K562 (cell line): ENCODE measurements at regions not wholly inside any gene's neighbourhood (a gene's known extent, or its start where the extent isn't known, plus 50 kb on each side); places are given as distances from the start of the nearest gene placed in this dataset.

ENCODE experiments used
- FOXA1 ChIP-seq: fragments of 450-650 bp; IDR thresholded peaks from 2 replicates; pipeline ENCODE4 v1.6.1; 2016; ENCODE audit warnings: mild to moderate bottlenecking, borderline replicate concordance
- FOXK1 ChIP-seq: sonication (generic); formaldehyde crosslinking; IDR thresholded peaks from 2 replicates; pipeline ENCODE4 v1.8.0; 2022; ENCODE audit warnings: missing genetic modification reagents, mild to moderate bottlenecking, borderline replicate concordance
- GABPB1 ChIP-seq: sonication (generic); formaldehyde crosslinking; IDR thresholded peaks from 2 replicates; pipeline ENCODE4 v1.8.0; 2022; ENCODE audit warnings: mild to moderate bottlenecking, missing genetic modification reagents
- NCOA6 ChIP-seq: fragments of 450-650 bp; IDR thresholded peaks from 2 replicates; pipeline ENCODE4 v1.6.1; 2017; ENCODE audit warnings: mild to moderate bottlenecking
- ZNF324 ChIP-seq: fragments of 250-450 bp; sonication (Bioruptor Pico); IDR thresholded peaks from 2 replicates; pipeline ENCODE4 v1.4.0; 2020; ENCODE audit warnings: mild to moderate bottlenecking
- ZNF644 ChIP-seq: fragments of 200-800 bp; sonication (Bioruptor generic); IDR thresholded peaks from 2 replicates; pipeline ENCODE4 v1.6.1; 2016; ENCODE audit warnings: low read depth, missing genetic modification characterization, missing compliant biosample characterization
- TF ChIP-seq, protein P1 (sequence below): IDR thresholded peaks from 2 replicates; pipeline ENCODE4 v1.6.1; 2014; ENCODE audit warnings: antibody characterized with exemption
- TF ChIP-seq, protein P2 (sequence below): fragments of 450-650 bp; IDR thresholded peaks from 2 replicates; pipeline ENCODE4 v1.6.1; 2017; ENCODE audit warnings: antibody characterized with exemption, mild to moderate bottlenecking
- TF ChIP-seq, protein P3 (sequence below): fragments of 450-650 bp; IDR thresholded peaks from 2 replicates; pipeline ENCODE4 v1.6.1; 2018; ENCODE audit warnings: mild to moderate bottlenecking, low read depth; ENCODE audit not compliant: partially characterized antibody

DNA sequence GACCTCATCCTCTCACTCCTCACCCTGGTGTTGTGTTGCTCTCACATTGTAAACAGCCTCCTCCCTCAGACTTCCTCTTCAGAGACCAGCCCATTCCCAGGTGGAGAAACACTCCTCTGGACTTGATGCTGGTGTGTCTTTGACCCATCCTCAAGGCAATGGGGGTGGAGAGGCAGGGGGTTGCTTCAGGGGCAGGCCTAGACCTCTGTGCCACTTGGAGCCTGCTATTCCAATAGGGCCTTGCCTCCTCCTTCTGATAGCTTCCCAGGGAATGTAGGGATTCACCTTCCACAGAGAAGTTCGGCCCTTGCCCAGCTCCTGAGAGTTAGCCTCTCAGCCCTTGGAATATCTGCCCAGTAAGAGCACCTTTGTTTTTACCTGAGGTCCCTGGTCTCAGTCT, 606.6 kb upstream of the CADM1 start:
- TF ChIP-seq ZNF324 (no peak), GABPB1 (CRISPR knock-in tag) (no peak), FOXK1 (CRISPR knock-in tag) (no peak), ZNF644 (tag) (no peak), NCOA6 (no peak), FOXA1 (no peak)
- TF ChIP-seq, protein P1, sequence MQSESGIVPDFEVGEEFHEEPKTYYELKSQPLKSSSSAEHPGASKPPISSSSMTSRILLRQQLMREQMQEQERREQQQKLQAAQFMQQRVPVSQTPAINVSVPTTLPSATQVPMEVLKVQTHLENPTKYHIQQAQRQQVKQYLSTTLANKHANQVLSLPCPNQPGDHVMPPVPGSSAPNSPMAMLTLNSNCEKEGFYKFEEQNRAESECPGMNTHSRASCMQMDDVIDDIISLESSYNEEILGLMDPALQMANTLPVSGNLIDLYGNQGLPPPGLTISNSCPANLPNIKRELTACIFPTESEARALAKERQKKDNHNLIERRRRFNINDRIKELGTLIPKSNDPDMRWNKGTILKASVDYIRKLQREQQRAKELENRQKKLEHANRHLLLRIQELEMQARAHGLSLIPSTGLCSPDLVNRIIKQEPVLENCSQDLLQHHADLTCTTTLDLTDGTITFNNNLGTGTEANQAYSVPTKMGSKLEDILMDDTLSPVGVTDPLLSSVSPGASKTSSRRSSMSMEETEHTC, result no peak
- TF ChIP-seq, protein P2, sequence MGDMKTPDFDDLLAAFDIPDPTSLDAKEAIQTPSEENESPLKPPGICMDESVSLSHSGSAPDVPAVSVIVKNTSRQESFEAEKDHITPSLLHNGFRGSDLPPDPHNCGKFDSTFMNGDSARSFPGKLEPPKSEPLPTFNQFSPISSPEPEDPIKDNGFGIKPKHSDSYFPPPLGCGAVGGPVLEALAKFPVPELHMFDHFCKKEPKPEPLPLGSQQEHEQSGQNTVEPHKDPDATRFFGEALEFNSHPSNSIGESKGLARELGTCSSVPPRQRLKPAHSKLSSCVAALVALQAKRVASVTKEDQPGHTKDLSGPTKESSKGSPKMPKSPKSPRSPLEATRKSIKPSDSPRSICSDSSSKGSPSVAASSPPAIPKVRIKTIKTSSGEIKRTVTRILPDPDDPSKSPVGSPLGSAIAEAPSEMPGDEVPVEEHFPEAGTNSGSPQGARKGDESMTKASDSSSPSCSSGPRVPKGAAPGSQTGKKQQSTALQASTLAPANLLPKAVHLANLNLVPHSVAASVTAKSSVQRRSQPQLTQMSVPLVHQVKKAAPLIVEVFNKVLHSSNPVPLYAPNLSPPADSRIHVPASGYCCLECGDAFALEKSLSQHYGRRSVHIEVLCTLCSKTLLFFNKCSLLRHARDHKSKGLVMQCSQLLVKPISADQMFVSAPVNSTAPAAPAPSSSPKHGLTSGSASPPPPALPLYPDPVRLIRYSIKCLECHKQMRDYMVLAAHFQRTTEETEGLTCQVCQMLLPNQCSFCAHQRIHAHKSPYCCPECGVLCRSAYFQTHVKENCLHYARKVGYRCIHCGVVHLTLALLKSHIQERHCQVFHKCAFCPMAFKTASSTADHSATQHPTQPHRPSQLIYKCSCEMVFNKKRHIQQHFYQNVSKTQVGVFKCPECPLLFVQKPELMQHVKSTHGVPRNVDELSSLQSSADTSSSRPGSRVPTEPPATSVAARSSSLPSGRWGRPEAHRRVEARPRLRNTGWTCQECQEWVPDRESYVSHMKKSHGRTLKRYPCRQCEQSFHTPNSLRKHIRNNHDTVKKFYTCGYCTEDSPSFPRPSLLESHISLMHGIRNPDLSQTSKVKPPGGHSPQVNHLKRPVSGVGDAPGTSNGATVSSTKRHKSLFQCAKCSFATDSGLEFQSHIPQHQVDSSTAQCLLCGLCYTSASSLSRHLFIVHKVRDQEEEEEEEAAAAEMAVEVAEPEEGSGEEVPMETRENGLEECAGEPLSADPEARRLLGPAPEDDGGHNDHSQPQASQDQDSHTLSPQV, result no peak
- TF ChIP-seq, protein P3, sequence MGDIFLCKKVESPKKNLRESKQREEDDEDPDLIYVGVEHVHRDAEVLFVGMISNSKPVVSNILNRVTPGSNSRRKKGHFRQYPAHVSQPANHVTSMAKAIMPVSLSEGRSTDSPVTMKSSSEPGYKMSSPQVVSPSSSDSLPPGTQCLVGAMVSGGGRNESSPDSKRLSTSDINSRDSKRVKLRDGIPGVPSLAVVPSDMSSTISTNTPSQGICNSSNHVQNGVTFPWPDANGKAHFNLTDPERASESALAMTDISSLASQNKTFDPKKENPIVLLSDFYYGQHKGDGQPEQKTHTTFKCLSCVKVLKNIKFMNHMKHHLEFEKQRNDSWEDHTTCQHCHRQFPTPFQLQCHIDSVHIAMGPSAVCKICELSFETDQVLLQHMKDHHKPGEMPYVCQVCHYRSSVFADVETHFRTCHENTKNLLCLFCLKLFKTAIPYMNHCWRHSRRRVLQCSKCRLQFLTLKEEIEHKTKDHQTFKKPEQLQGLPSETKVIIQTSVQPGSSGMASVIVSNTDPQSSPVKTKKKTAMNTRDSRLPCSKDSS, result no peak
